ENCODE measurements at regions not wholly inside any gene's neighbourhood (a gene's known extent, or its start where the extent isn't known, plus 50 kb on each side); places are given as distances from the start of the nearest gene placed in this dataset.
"Not testable (repeated sequence)": the region's sequence is repeated elsewhere in the genome, so short reads cannot be mapped to it uniquely, and the experiment has no call there.

DNA sequence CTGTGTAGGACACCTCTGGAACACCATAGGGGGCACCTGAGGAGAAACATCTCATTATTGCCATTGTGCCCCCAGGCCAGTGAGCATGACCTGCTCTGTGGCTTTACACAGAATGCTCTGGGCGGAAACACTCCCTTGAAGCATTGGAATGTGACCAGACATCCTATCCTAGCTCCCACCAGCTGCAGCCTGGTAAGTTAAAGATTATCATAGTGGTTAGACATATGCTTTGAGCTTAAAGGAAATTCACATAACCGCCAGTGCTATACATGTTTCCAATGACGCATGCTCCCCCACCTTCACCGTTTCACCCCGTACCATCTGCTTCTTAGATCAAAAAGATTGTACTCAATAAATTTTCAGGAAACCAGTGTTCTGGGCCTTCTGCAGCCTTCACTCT is 217.7 kb upstream of the CENPE start:
- H3K9ac ChIP-seq (ENCODE audit: low read length), result no peak overlapping the region
- no peaks in the 10 kb centered on the region; the same call in 1 of the 2 replicates for H3K4me1 ChIP-seq (ENCODE audit: control insufficient read depth, insufficient read depth, low read length)
- no peak overlapping the region for H3K27ac ChIP-seq (ENCODE audit: low read depth, low read length)
- H3K36me3 ChIP-seq (ENCODE audit: control insufficient read depth, insufficient read depth, low read length), result peaks cover 4% of the 10 kb centered on the region
- H3K9me3 ChIP-seq (ENCODE audit: control insufficient read depth, insufficient read depth, low read depth, low read length), result peaks cover 17% of the 10 kb centered on the region
- no peaks in the 10 kb centered on the region for H3K27me3 ChIP-seq (ENCODE audit: control insufficient read depth, insufficient read depth, low read length)
- H3K4me3 ChIP-seq (ENCODE audit: low read depth, low read length), result no peak overlapping the region

DNA sequence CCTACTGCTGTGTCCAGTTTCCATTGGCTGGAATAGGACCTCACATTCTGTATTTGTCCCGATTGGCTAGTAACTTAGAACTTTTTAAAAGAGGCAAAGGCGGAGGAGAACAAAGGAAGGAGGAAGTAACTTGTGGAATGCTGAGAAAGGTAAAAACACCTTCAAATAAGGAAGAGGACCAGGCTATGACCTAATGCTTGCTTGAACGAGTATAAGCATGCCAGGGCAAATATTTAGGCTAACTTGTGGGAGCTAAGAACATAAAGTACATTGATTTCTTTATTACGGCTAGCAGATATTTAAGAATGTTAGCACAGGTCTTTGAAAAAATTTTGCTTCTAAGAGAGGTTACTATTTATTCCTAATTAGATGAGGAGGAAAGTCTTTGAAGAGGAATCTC is 214.5 kb upstream of the CENPE start:
- not testable (repeated sequence) for H3K9me3 ChIP-seq (ENCODE audit: control insufficient read depth, insufficient read depth, low read depth, low read length); H3K4me1 ChIP-seq (ENCODE audit: control insufficient read depth, insufficient read depth, low read length); H3K4me3 ChIP-seq (ENCODE audit: low read depth, low read length); H3K9ac ChIP-seq (ENCODE audit: low read length); H3K27me3 ChIP-seq (ENCODE audit: control insufficient read depth, insufficient read depth, low read length); H3K36me3 ChIP-seq (ENCODE audit: control insufficient read depth, insufficient read depth, low read length); H3K27ac ChIP-seq (ENCODE audit: low read depth, low read length)

DNA sequence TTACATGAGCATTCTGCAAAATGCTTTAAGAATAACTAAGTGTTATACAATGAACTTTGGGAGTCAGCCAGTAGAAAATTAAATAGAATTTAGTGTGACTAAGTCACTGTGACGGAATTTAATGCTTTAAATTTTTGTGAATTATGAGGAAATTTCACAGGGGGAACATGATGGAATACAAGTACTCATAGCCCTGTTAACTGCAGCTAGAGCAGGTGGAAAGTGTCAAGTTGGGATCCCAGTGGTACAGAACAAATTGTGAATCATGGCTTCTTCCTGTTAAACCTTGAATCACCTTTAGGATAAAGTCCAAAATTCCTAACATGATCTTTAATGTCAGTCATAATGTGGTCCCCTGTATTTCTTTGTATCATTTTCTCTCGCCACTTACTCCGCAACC is 212.2 kb upstream of the CENPE start:
- Histone ChIP-seq H3K27ac (ENCODE audit: low read depth, low read length) (no peak overlapping the region), H3K9me3 (ENCODE audit: control insufficient read depth, insufficient read depth, low read depth, low read length) (0 out of 2 replicates have a peak, but pooled peaks cover 3% of the 10 kb centered on the region), H3K4me1 (ENCODE audit: control insufficient read depth, insufficient read depth, low read length) (no peaks in the 10 kb centered on the region; the same call in 1 of the 2 replicates), H3K27me3 (ENCODE audit: control insufficient read depth, insufficient read depth, low read length) (no peaks in the 10 kb centered on the region), H3K36me3 (ENCODE audit: control insufficient read depth, insufficient read depth, low read length) (no peaks in the 10 kb centered on the region), H3K4me3 (ENCODE audit: low read depth, low read length) (no peak overlapping the region), H3K9ac (ENCODE audit: low read length) (no peak overlapping the region)

DNA sequence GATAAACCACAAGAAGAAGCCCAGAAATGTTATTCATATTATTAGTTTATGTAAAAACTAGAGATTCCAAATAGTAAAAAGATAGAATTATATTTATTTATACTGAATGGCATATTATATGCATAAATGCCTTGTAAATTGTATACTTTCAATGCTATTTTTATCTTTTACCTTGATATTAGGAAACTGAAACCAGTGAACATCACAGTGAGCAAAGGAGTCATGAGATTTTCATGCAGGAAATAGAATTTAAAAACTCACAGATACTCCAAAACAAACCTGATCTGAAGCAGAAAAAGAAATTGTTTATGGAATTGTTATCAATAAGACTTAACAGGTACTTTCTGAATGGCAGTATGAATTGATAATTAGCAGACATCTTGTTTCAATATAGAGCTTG is 207.3 kb upstream of the CENPE start:
- no peak overlapping the region for H3K9ac ChIP-seq (ENCODE audit: low read length)
- H3K27me3 ChIP-seq (ENCODE audit: control insufficient read depth, insufficient read depth, low read length), result no peaks in the 10 kb centered on the region
- H3K36me3 ChIP-seq (ENCODE audit: control insufficient read depth, insufficient read depth, low read length), result no peaks in the 10 kb centered on the region
- no peak overlapping the region for H3K27ac ChIP-seq (ENCODE audit: low read depth, low read length)
- no peak overlapping the region for H3K4me3 ChIP-seq (ENCODE audit: low read depth, low read length)
- H3K4me1 ChIP-seq (ENCODE audit: control insufficient read depth, insufficient read depth, low read length), result no peaks in the 10 kb centered on the region
- H3K9me3 ChIP-seq (ENCODE audit: control insufficient read depth, insufficient read depth, low read depth, low read length), result no peaks in the 10 kb centered on the region

DNA sequence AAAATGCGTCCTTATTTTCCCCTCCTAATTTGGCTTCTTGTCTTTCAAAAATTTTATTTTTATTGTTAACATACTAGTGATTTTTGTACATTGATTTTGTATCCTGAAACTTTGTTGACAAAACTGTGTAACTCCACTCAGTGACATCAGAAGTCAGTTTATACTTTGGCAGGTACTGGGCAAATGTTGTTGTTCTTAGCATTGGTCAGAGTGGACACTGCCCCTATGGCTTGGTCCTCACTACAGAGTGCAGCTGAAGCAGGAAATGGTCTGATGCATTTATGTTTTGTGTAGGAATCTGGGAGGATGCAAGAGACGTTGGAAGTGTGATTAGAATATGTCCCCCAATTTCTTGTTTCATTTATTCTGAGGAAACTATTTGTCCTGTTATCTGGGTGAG is 205.5 kb upstream of the CENPE start:
- Histone ChIP-seq H3K4me3 (ENCODE audit: low read depth, low read length) (no peak overlapping the region), H3K9me3 (ENCODE audit: control insufficient read depth, insufficient read depth, low read depth, low read length) (no peaks in the 10 kb centered on the region), H3K36me3 (ENCODE audit: control insufficient read depth, insufficient read depth, low read length) (no peaks in the 10 kb centered on the region), H3K4me1 (ENCODE audit: control insufficient read depth, insufficient read depth, low read length) (no peaks in the 10 kb centered on the region), H3K9ac (ENCODE audit: low read length) (no peak overlapping the region), H3K27ac (ENCODE audit: low read depth, low read length) (no peak overlapping the region), H3K27me3 (ENCODE audit: control insufficient read depth, insufficient read depth, low read length) (no peaks in the 10 kb centered on the region)

DNA sequence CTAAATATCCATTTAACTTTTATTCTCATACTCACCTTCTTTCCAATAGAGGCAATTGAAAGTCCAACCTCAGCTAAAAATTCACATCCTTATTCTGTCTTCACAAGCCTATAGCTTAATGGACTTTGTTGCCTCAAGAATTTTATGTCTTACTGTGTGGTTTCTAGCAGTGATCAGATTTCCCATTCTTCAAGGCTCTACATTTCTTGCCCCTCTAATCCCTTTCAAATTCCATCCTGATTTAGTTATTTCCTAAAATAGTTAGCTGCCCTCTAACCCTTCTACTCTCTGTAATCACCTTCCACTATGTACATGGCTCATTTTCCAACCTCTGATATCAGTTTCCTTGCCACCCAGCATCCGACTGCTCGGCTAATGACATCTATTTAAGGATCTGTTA is 204.1 kb upstream of the CENPE start:
- H3K27me3 ChIP-seq (ENCODE audit: control insufficient read depth, insufficient read depth, low read length), result no peaks in the 10 kb centered on the region
- H3K9me3 ChIP-seq (ENCODE audit: control insufficient read depth, insufficient read depth, low read depth, low read length), result no peaks in the 10 kb centered on the region
- no peak overlapping the region for H3K9ac ChIP-seq (ENCODE audit: low read length)
- no peaks in the 10 kb centered on the region for H3K4me1 ChIP-seq (ENCODE audit: control insufficient read depth, insufficient read depth, low read length)
- H3K36me3 ChIP-seq (ENCODE audit: control insufficient read depth, insufficient read depth, low read length), result no peaks in the 10 kb centered on the region
- no peak overlapping the region for H3K27ac ChIP-seq (ENCODE audit: low read depth, low read length)
- H3K4me3 ChIP-seq (ENCODE audit: low read depth, low read length), result no peak overlapping the region

DNA sequence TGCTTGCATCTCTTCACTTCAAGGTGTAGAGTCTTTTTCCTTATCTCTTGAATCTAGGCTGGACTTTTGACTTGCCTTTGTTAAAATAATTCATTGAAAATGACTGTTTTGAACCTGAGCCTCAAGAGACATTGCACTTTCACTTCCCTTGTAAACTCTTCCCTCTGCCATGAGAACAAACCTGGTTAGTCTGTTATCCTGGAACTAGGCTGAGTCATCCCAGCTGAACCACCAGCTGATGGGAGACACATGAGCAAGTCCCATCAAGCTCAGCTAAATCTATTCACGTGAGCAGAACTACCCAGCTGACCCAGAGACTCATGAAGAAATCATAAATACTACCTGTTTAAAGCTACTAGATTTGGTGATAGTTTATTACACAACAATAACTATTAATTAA is 202.3 kb upstream of the CENPE start:
- Histone ChIP-seq H3K9ac (ENCODE audit: low read length) (no peak overlapping the region), H3K4me1 (ENCODE audit: control insufficient read depth, insufficient read depth, low read length) (no peaks in the 10 kb centered on the region)

DNA sequence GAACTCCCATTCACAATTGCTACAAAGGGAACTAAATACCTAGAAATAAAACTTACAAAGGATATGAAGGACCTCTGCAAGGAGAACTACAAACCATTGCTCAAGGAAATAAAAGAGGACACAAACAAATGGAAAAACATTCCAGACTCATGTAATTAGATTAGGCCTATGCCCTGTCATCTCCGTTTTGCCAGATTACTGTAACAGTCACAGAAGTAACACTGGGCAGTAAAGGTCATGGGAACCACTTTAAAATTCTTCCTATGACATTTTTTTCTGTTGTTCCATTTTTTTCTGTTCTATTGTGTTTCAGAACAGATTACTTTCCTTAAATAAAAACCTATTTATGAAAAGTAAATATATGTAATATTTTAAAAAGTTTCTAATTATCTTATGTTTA is 199.4 kb upstream of the CENPE start:
- H3K27me3 ChIP-seq (ENCODE audit: control insufficient read depth, insufficient read depth, low read length), result no peaks in the 10 kb centered on the region
- no peak overlapping the region for H3K4me3 ChIP-seq (ENCODE audit: low read depth, low read length)
- no peak overlapping the region for H3K27ac ChIP-seq (ENCODE audit: low read depth, low read length)
- H3K9me3 ChIP-seq (ENCODE audit: control insufficient read depth, insufficient read depth, low read depth, low read length), result no peaks in the 10 kb centered on the region
- no peak overlapping the region for H3K9ac ChIP-seq (ENCODE audit: low read length)
- no peaks in the 10 kb centered on the region for H3K4me1 ChIP-seq (ENCODE audit: control insufficient read depth, insufficient read depth, low read length)
- no peaks in the 10 kb centered on the region for H3K36me3 ChIP-seq (ENCODE audit: control insufficient read depth, insufficient read depth, low read length)

More for the DNA sequence above, 202.3 kb upstream of the CENPE start:
- Histone ChIP-seq H3K36me3 (ENCODE audit: control insufficient read depth, insufficient read depth, low read length) (no peaks in the 10 kb centered on the region), H3K27ac (ENCODE audit: low read depth, low read length) (no peak overlapping the region), H3K4me3 (ENCODE audit: low read depth, low read length) (no peak overlapping the region), H3K9me3 (ENCODE audit: control insufficient read depth, insufficient read depth, low read depth, low read length) (no peaks in the 10 kb centered on the region), H3K27me3 (ENCODE audit: control insufficient read depth, insufficient read depth, low read length) (no peaks in the 10 kb centered on the region)

DNA sequence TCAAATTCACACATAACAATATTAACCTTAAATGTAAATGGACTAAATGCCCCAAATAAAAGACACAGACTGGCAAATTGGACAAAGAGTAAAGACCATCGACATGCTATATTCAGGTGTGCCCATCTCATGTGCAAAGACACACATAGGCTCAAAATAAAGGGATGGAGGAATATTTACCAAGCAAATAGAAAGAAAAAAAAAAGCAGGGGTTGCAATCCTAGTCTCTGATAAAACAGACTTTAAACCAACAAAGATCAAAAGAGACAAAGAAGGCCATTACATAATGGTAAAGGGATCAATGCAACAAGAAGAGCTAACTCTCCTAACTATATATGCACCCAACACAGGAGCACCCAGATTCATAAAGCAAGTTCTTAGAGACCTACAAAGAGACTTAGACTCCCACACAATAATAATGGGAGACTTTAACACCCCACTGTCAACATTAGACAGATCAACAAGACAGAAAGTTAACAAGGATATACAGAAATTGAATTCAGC is 189.4 kb upstream of the CENPE start:
- not testable (repeated sequence) for H3K4me3 ChIP-seq (ENCODE audit: low read depth, low read length); H3K9ac ChIP-seq (ENCODE audit: low read length); H3K27ac ChIP-seq (ENCODE audit: low read depth, low read length); H3K36me3 ChIP-seq (ENCODE audit: control insufficient read depth, insufficient read depth, low read length); H3K27me3 ChIP-seq (ENCODE audit: control insufficient read depth, insufficient read depth, low read length); H3K4me1 ChIP-seq (ENCODE audit: control insufficient read depth, insufficient read depth, low read length)
- peaks cover 14% of the 10 kb centered on the region for H3K9me3 ChIP-seq (ENCODE audit: control insufficient read depth, insufficient read depth, low read depth, low read length)

DNA sequence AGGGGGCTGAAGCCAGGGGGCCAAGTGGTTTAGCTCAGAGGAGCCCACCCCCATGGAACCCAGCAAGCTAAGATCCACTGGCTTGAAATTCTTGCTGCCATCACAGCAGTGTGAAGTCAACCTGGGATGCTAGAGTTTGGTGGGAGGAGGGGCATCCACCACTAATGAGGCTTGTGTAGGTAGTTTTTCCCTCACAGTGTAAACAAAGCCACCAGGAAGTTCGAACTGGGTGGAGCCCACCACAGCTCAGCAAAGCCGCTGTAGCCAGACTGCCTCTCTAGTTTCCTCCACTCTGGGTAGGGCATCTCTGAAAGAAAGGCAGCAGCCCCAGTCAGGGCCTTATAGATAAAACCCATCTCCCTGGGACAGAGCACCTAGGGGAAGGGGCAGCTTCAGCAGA is 187.4 kb upstream of the CENPE start:
- H3K9ac ChIP-seq (ENCODE audit: low read length); H3K36me3 ChIP-seq (ENCODE audit: control insufficient read depth, insufficient read depth, low read length); H3K27me3 ChIP-seq (ENCODE audit: control insufficient read depth, insufficient read depth, low read length); H3K4me3 ChIP-seq (ENCODE audit: low read depth, low read length); H3K27ac ChIP-seq (ENCODE audit: low read depth, low read length); H3K4me1 ChIP-seq (ENCODE audit: control insufficient read depth, insufficient read depth, low read length): not testable (repeated sequence)
- H3K9me3 ChIP-seq (ENCODE audit: control insufficient read depth, insufficient read depth, low read depth, low read length), result peaks cover 19% of the 10 kb centered on the region

DNA sequence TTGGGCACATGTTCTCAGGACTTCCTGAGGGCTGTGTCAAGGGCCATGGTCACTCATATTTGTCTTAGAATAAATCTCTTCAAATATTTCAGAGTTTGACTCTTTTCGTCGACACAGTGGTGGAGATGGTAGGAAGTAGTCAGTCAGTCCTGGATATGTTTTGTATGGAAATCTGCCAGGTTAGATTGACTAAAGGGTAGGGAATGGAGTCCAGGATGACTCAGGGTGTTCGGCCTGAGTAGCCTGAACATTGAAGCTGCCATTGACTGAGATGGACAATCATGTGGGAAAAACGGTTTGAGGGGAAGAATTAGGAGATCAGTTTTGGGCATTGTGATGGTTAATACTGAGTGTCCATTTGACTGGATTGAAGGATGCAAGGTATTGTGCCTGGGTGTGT is 177.1 kb upstream of the CENPE start:
- no peak overlapping the region for H3K4me3 ChIP-seq (ENCODE audit: low read depth, low read length)
- peaks cover 17% of the 10 kb centered on the region; the same call in 1 of the 2 replicates for H3K9me3 ChIP-seq (ENCODE audit: control insufficient read depth, insufficient read depth, low read depth, low read length)
- H3K27ac ChIP-seq (ENCODE audit: low read depth, low read length), result peak overlapping the region; percentile 60; the same call in 1 of the 2 replicates
- no peaks in the 10 kb centered on the region; the same call in 1 of the 2 replicates for H3K36me3 ChIP-seq (ENCODE audit: control insufficient read depth, insufficient read depth, low read length)
- H3K27me3 ChIP-seq (ENCODE audit: control insufficient read depth, insufficient read depth, low read length), result no peaks in the 10 kb centered on the region
- H3K4me1 ChIP-seq (ENCODE audit: control insufficient read depth, insufficient read depth, low read length), result peaks cover 21% of the 10 kb centered on the region; the same call in 1 of the 2 replicates
- H3K9ac ChIP-seq (ENCODE audit: low read length), result no peak overlapping the region

DNA sequence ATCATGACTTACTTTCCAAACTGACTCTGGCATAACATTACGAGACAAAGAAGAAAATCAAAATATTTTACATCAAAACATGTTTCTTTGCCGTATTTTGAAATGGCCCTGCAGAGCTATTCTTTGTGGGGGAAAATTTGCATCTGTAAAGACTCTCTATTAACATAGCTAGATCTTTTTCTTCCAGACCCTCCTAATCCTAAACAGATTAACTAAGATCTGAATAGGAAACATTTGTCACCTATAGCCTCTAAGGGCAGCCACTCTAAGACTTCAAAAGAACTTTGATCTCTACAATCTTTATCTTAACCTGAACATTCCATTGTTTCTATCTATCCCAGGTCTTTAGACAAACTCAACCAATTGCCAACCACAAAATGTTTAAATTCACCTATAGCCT is 176.6 kb upstream of the CENPE start:
- Histone ChIP-seq H3K4me1 (ENCODE audit: control insufficient read depth, insufficient read depth, low read length) (peaks cover 21% of the 10 kb centered on the region; the same call in 1 of the 2 replicates), H3K4me3 (ENCODE audit: low read depth, low read length) (no peak overlapping the region), H3K27ac (ENCODE audit: low read depth, low read length) (peak overlapping the region; percentile 60; the same call in 1 of the 2 replicates), H3K36me3 (ENCODE audit: control insufficient read depth, insufficient read depth, low read length) (no peaks in the 10 kb centered on the region; the same call in 1 of the 2 replicates), H3K9ac (ENCODE audit: low read length) (no peak overlapping the region), H3K27me3 (ENCODE audit: control insufficient read depth, insufficient read depth, low read length) (no peaks in the 10 kb centered on the region), H3K9me3 (ENCODE audit: control insufficient read depth, insufficient read depth, low read depth, low read length) (peaks cover 12% of the 10 kb centered on the region; the same call in 1 of the 2 replicates)
